ENCODE measurements at regions not wholly inside any gene's neighbourhood (a gene's known extent, or its start where the extent isn't known, plus 50 kb on each side); places are given as distances from the start of the nearest gene placed in this dataset.

DNA sequence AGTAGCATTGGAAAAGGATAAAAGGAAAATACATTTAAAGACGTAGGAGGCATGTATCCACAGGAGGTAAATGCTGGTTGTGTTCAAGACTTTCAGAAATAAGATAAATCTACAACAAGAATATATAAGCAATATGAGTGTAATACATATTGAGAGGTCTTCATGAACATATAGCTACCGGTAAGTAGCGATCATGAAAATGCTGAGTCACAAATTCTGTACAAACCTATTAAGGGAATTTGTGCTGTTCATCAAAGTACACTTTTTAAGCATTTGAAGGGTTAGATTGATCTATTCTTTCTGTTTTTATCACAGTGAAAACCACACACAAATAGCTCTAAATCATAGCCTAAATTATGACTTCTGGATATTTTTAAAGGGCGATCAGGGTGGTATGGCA, 173.1 kb upstream of the NYAP2 start:
- Histone ChIP-seq H3K36me3 (no peaks in the 10 kb centered on the region), H3K4me3 (no peak overlapping the region), H3K27me3 (no peaks in the 10 kb centered on the region), H3K9me3 (no peaks in the 10 kb centered on the region), H3K4me1 (no peaks in the 10 kb centered on the region), H3K27ac (no peak overlapping the region)
- TF ChIP-seq, protein P1, sequence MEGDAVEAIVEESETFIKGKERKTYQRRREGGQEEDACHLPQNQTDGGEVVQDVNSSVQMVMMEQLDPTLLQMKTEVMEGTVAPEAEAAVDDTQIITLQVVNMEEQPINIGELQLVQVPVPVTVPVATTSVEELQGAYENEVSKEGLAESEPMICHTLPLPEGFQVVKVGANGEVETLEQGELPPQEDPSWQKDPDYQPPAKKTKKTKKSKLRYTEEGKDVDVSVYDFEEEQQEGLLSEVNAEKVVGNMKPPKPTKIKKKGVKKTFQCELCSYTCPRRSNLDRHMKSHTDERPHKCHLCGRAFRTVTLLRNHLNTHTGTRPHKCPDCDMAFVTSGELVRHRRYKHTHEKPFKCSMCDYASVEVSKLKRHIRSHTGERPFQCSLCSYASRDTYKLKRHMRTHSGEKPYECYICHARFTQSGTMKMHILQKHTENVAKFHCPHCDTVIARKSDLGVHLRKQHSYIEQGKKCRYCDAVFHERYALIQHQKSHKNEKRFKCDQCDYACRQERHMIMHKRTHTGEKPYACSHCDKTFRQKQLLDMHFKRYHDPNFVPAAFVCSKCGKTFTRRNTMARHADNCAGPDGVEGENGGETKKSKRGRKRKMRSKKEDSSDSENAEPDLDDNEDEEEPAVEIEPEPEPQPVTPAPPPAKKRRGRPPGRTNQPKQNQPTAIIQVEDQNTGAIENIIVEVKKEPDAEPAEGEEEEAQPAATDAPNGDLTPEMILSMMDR (IDR thresholded peaks at IDR 0.05), result no peak
- no peak for DNase-seq (ENCODE audit: low spot score)

DNA sequence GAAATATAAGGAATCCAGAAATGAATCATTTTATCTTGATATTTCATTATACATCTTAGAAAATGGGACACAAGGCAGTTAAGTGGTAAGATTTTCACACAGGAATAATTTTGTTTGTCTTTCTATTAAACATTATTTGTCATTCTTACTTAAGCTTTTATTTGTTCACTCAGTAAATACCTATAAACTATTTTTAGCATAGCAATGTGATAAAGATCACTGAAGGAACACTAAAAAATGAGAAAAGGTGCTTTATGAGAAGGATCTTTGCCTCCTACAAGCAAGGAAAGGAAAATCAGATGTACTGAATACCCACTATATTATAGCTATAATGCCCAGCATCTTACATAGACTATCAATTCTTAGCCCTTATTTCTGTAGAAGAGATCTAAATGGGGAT, 176.2 kb upstream of the NYAP2 start:
- Histone ChIP-seq H3K4me3 (no peak overlapping the region), H3K4me1 (no peaks in the 10 kb centered on the region), H3K36me3 (no peaks in the 10 kb centered on the region), H3K9me3 (no peaks in the 10 kb centered on the region), H3K27ac (no peak overlapping the region), H3K27me3 (no peaks in the 10 kb centered on the region)
- no peak for DNase-seq (ENCODE audit: low spot score)
- TF ChIP-seq, protein P1 (IDR thresholded peaks at IDR 0.05), result no peak

DNA sequence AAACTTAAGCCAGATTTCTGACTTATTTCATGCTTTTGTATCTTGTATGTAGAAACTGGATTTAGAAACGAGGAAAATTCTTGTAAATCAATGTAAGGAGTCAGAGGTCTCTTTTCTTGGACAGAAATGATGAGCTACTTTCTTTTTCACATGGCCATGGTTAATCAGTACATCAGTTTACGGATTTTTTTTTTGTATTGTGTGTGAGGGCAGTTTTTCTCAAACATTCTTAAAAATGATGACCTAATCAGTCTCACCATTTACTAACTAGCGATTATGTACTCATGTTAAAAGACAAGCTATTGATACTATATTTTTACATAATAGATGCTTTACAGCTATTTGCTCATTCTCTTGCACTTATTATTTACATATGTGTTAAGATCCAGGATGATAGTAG, 165.2 kb upstream of the DOCK10 start:
- no peak overlapping the region for H3K4me3 ChIP-seq
- TF ChIP-seq, protein P1 (IDR thresholded peaks at IDR 0.05), result no peak
- H3K27me3 ChIP-seq, result no peaks in the 10 kb centered on the region
- H3K27ac ChIP-seq, result no peak overlapping the region
- no peak for DNase-seq (ENCODE audit: low spot score)
- no peaks in the 10 kb centered on the region for H3K9me3 ChIP-seq
- H3K36me3 ChIP-seq, result no peaks in the 10 kb centered on the region
- no peaks in the 10 kb centered on the region for H3K4me1 ChIP-seq

DNA sequence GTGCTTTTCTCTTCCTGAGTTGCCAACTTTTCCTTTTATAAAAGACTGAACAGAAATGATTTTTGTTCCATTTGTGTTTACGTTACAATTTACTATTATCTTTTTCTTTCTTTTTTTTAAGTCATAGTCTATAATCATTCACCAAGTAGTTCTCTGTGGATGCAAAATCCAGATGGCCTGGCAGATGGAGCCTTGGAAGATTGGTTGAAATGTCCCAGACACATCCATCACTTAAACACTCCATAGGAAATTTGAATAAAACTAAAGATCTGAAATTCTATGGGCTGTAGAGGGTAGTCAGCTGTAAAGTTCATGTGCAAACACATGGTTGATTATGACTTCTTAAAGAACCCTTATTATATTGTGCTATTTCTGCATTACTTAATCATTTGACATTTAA, 164.8 kb upstream of the DOCK10 start:
- Histone ChIP-seq H3K36me3 (no peaks in the 10 kb centered on the region), H3K4me1 (no peaks in the 10 kb centered on the region), H3K27me3 (no peaks in the 10 kb centered on the region), H3K27ac (no peak overlapping the region), H3K9me3 (no peaks in the 10 kb centered on the region), H3K4me3 (no peak overlapping the region)
- DNase-seq (ENCODE audit: low spot score), result no peak
- TF ChIP-seq, protein P1 (IDR thresholded peaks at IDR 0.05), result no peak

DNA sequence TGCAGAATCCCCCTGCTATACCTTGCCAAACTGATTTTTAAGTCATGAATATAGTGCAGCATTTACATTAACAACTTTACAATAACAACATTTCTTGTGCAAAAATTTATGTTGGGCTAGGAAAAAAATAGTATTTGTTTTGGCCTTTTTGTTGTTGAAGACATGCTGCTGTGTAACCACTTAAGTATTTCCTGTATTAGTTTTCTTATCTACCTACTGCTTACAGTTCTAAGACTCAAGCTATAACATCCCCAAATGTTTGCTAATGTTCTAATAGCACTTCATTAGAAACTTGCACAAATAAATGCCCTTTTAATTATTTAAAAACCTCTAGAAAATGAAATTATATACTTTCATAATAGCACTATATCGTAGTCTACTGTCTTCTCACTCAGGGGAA, 154.3 kb upstream of the DOCK10 start:
- Histone ChIP-seq H3K27me3 (no peaks in the 10 kb centered on the region), H3K36me3 (no peaks in the 10 kb centered on the region), H3K27ac (no peak overlapping the region), H3K4me1 (no peaks in the 10 kb centered on the region), H3K4me3 (no peak overlapping the region), H3K9me3 (no peaks in the 10 kb centered on the region)
- TF ChIP-seq, protein P1 (IDR thresholded peaks at IDR 0.05), result no peak
- no peak for DNase-seq (ENCODE audit: low spot score)

DNA sequence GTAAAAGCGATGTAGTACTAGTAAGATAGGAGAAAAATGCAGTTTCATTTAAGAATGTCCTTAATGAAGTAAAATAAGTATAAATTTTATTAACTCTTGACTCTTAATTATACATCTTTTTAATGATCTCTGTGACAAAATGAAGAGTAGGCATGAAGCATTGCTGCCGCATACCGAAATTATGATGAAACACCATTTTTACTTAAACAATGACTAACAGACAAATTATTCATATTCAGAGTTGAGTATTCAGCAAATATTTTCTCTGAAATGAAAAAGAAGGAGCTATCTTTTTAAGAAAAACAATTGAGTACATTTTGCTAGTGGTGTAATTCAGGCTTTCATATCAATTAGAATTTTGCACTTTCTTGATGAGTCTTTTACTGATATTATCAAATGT, 150.6 kb upstream of the DOCK10 start:
- TF ChIP-seq, protein P1 (IDR thresholded peaks at IDR 0.05), result no peak
- no peaks in the 10 kb centered on the region for H3K27me3 ChIP-seq
- no peak for DNase-seq (ENCODE audit: low spot score)
- H3K4me1 ChIP-seq, result no peaks in the 10 kb centered on the region
- no peaks in the 10 kb centered on the region for H3K9me3 ChIP-seq
- H3K27ac ChIP-seq, result no peak overlapping the region
- H3K36me3 ChIP-seq, result no peaks in the 10 kb centered on the region
- H3K4me3 ChIP-seq, result no peak overlapping the region

Measured in right atrium auricular region (tissue), 2 donors.